ENCODE measurements at regions not wholly inside any gene's neighbourhood (a gene's known extent, or its start where the extent isn't known, plus 50 kb on each side); places are given as distances from the start of the nearest gene placed in this dataset.
"Not testable (repeated sequence)": the region's sequence is repeated elsewhere in the genome, so short reads cannot be mapped to it uniquely, and the experiment has no call there.

DNA sequence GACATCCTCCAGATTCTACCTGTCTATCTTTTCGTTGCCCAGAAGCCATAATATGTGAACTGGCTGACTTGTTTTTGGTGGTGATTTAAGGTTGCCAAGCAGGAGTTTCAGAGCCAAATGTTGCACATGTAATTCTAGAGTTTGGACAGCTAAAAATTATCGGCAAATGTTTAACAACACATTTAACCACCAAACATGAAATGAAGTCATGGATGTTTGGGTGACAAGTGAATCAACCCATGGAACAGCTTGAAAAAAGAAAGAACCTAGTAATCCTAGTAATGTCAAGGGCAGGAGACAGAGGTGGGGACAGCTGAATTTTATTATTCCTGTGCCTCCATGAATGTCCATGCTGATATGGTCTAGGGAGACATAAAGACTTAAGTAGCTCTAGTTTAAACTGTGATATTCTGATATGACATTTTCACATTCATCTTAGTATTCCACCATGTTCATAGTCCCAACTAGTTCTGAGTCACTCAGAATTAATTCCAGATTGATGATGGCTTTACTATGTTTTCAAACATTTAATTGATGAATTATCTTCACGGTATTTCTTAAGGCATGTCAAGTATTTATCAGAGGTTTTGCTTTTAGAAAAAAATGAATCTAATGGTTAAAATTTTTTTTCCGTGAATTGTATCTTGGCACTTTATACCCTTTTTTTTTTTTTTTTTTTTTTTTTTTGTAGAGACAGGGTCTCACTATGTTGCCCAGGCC lies 101.7 kb downstream of the SOCS6 start:
- H3K27me3 Mint-ChIP-seq: no peaks in the 10 kb centered on the region
- no peaks in the 10 kb centered on the region for H3K36me3 Mint-ChIP-seq (ENCODE audit: low read depth)
- no peak for DNase-seq
- H3K27ac Mint-ChIP-seq: no peak overlapping the region
- H3K4me3 Mint-ChIP-seq: no peak overlapping the region
- no peaks in the 10 kb centered on the region for H3K4me1 Mint-ChIP-seq
- intact Hi-C loops (cut with micrococcal nuclease): no loop called here
- H3K9me3 Mint-ChIP-seq: no peaks in the 10 kb centered on the region

- DNase-seq; H3K4me3 Mint-ChIP-seq; H3K4me1 Mint-ChIP-seq; H3K9me3 Mint-ChIP-seq; H3K36me3 Mint-ChIP-seq (ENCODE audit: low read depth); intact Hi-C loops (cut with micrococcal nuclease); H3K27ac Mint-ChIP-seq; H3K27me3 Mint-ChIP-seq: not testable (repeated sequence)
Measured at GRCh38 chr18:70389036-70389435, 100.2 kb downstream of the SOCS6 start.

- H3K27me3 Mint-ChIP-seq: no peaks in the 10 kb centered on the region
- H3K9me3 Mint-ChIP-seq: no peaks in the 10 kb centered on the region
- H3K4me3 Mint-ChIP-seq: no peak overlapping the region
- no peak for DNase-seq
- no peaks in the 10 kb centered on the region for H3K4me1 Mint-ChIP-seq
- intact Hi-C loops (cut with micrococcal nuclease): no loop called here
- H3K36me3 Mint-ChIP-seq (ENCODE audit: low read depth): no peaks in the 10 kb centered on the region
- no peak overlapping the region for H3K27ac Mint-ChIP-seq
Measured at GRCh38 chr18:70387027-70387426, 98.2 kb downstream of the SOCS6 start.

GRCh38 chr18:70386582-70386981 lies 97.7 kb downstream of the SOCS6 start:
- Mint-ChIP-seq H3K4me3 (no peak overlapping the region), H3K36me3 (ENCODE audit: low read depth) (no peaks in the 10 kb centered on the region), H3K4me1 (no peaks in the 10 kb centered on the region), H3K27ac (no peak overlapping the region), H3K27me3 (peaks cover 3% of the 10 kb centered on the region), H3K9me3 (no peaks in the 10 kb centered on the region)
- intact Hi-C loops (cut with micrococcal nuclease): no loop called here
- DNase-seq: no peak

- Mint-ChIP-seq H3K4me1 (no peaks in the 10 kb centered on the region), H3K4me3 (no peak overlapping the region), H3K9me3 (no peaks in the 10 kb centered on the region), H3K27ac (no peak overlapping the region), H3K27me3 (peaks cover 3% of the 10 kb centered on the region), H3K36me3 (ENCODE audit: low read depth) (no peaks in the 10 kb centered on the region)
- DNase-seq: no peak
- intact Hi-C loops (cut with micrococcal nuclease): no loop called here
Measured at GRCh38 chr18:70385474-70385873, 96.6 kb downstream of the SOCS6 start.

DNA sequence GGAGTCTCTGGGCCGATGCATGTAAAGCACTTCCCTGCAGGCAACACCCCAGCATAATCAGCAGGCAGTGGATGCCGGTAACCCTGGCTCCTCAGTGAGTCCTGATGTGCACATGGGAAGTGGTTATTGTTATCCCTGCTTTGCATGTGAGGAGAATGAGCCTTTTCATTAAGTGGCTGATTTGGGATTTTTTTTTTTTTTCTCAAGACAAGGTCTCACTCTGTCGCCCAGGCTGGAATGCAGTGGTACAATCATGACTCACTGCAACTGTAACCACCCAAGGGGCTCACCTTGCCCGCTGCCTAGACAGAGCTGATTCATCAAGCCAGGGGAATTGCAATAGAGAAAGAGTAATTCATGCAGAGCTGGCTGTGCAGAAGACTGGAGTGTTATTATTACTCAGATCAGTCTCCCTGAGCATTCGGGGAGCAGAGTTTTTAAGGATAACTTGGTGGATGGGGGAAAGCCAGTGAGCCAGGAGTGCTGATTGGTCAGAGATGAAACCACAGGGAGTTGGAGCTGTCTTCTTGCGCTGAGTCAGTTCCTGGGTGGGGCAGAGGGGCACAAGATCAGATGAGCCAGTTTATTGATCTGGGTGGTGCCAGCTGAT lies 95.4 kb downstream of the SOCS6 start:
- Mint-ChIP-seq H3K4me1 (no peaks in the 10 kb centered on the region), H3K27ac (no peak overlapping the region), H3K4me3 (no peak overlapping the region), H3K27me3 (peaks cover 3% of the 10 kb centered on the region), H3K36me3 (ENCODE audit: low read depth) (no peaks in the 10 kb centered on the region), H3K9me3 (no peaks in the 10 kb centered on the region)
- intact Hi-C loops (cut with micrococcal nuclease): no loop called here
- DNase-seq: no peak

DNA sequence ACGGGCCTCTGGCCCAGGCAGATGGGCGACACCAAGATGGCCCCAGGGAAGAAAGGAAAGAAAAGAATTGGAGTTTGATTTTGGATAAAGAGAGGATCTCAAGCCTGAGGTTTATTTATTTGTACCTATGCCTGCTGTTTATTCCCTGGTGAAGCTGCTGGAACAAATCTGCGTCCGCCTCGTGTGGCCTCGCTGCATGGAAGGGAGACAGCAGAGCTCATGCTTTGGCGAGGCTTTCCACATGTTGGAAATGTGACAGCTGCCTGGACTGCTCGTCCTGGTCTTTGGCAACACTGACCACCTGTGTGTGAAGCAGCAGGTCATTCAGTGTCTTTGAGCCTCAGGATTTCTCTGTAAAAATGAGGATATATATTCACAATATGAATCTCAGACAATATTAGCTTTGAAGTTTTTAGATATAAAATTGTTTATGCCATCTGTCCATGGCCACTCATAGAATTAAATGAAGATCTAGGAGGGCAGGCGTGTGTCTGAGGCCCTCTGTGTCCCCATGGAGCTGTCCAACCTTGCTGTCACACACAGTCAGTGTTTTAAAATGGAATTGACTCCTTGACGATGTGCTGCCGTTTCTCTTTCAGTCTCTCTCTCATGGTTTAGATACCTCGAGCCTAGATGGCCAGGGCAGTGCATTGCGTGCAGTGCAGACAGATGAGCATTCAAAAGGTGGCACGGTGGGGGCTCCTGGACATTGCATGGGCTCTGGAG lies 94.3 kb downstream of the SOCS6 start:
- no peak for DNase-seq
- Mint-ChIP-seq H3K27ac (no peak overlapping the region), H3K4me1 (no peaks in the 10 kb centered on the region), H3K4me3 (no peak overlapping the region), H3K27me3 (peaks cover 3% of the 10 kb centered on the region), H3K9me3 (no peaks in the 10 kb centered on the region), H3K36me3 (ENCODE audit: low read depth) (no peaks in the 10 kb centered on the region)
- intact Hi-C loops (cut with micrococcal nuclease): no loop called here

DNA sequence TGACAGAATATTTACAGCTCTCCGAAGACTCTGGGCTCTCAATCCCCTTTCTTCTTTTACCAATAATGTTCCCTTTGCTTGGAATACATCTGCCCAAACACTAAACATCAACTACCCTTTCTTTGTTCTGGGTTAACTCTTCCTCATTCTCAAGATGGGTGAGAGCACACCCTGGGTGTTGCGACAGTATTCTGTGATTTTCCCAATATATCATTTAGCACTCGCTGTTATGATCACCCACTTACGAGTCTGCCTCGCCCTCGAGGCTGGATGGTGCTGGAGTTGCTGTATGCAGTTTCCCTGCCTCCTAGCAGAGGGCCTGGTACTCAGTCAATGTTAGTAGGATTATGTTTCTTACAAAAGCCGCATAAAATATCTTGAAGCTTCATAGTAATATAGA lies 93.2 kb downstream of the SOCS6 start:
- H3K4me1 Mint-ChIP-seq: no peaks in the 10 kb centered on the region
- no peaks in the 10 kb centered on the region for H3K36me3 Mint-ChIP-seq (ENCODE audit: low read depth)
- no peak for DNase-seq
- intact Hi-C loops (cut with micrococcal nuclease): no loop called here
- no peak overlapping the region for H3K27ac Mint-ChIP-seq
- no peak overlapping the region for H3K4me3 Mint-ChIP-seq
- H3K27me3 Mint-ChIP-seq: peaks cover 3% of the 10 kb centered on the region
- no peaks in the 10 kb centered on the region for H3K9me3 Mint-ChIP-seq

DNA sequence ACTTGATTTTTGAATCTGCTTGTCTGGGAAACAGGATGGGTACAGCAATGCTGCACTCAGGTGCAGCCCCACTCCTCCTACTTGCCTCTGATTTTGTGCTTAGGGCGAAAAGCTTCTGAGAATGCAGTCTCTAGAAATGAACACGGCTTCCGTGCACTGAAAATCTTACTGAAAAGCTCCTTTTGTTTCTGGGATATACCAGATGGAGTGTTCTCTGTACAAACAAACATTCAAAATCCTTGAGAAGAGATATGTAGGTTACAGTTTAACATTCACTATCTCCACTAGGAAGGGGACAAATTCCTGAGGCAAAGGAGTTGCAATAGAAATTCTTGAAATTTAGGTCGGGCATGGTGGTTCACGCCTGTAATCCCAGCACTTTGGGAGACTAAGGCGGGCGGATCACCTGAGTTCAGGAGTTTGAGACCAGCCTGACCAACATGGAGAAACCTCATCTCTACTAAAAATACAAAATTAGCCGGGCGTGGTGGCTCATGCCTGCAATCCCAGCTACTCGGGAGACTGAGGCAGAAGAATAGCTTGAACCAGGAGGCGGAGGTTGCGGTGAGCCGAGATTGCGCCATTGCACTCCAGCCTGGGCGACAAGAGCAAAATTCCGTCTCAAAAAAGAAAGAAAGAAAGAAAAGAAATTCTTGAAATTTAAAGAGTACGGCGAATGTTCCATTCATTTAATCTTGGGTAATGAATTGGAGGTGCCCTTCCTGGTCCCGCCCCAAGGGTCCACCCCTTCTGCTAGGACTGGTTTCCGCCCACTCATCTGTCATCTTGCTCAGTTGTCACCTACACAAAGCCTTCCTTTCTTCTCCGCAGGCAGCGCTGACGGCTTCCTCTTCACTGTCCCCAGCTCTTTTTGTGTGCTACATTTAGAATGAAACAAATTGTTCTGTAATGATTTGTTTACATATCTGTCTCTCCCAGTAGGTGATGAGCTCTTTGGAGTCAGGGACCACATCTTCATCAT lies 92.4 kb downstream of the SOCS6 start:
- Mint-ChIP-seq H3K27me3 (peaks cover 3% of the 10 kb centered on the region), H3K4me1 (no peaks in the 10 kb centered on the region), H3K4me3 (no peak overlapping the region), H3K27ac (no peak overlapping the region), H3K36me3 (ENCODE audit: low read depth) (no peaks in the 10 kb centered on the region), H3K9me3 (no peaks in the 10 kb centered on the region)
- no peak for DNase-seq
- intact Hi-C loops (cut with micrococcal nuclease): no loop called here

All from activated CD4-positive, alpha-beta T cell treated with anti-CD3 and anti-CD28 coated beads, Interleukin-2, amount 10 ng/mL, durations not matched to agents 24 days and 14 days (primary cell).